ENCODE measurements at regions not wholly inside any gene's neighbourhood (a gene's known extent, or its start where the extent isn't known, plus 50 kb on each side); places are given as distances from the start of the nearest gene placed in this dataset.

GRCh38 chr15:61671736-61672135 is 388.5 kb downstream of the VPS13C start:
- no peak for TF ChIP-seq CTCF (conservative IDR thresholded peaks at IDR 0.05; ENCODE audit: low read depth, low read length)
- TF ChIP-seq FOS (IDR thresholded peaks at IDR 0.05; ENCODE audit: low read depth, low read length), result no peak
- no peak for TF ChIP-seq MAFK (IDR thresholded peaks at IDR 0.05; ENCODE audit: low read depth, low read length)
- no peak for TF ChIP-seq POLR2A (IDR thresholded peaks at IDR 0.05; ENCODE audit: low read depth, low read length)
- no peak for TF ChIP-seq NFE2L2 (IDR thresholded peaks at IDR 0.05; ENCODE audit: low read depth, low read length)
- TF ChIP-seq CEBPB (IDR thresholded peaks at IDR 0.05; ENCODE audit: low read depth, low read length), result no peak
- no peak for TF ChIP-seq BHLHE40 (IDR thresholded peaks at IDR 0.05; ENCODE audit: low read depth, low read length)
- no peak for TF ChIP-seq RCOR1 (IDR thresholded peaks at IDR 0.05; ENCODE audit: insufficient replicate concordance, low read length)
- TF ChIP-seq RFX5 (IDR thresholded peaks at IDR 0.05; ENCODE audit: low read depth, low read length), result no peak
- TF ChIP-seq MAZ (IDR thresholded peaks at IDR 0.05; ENCODE audit: borderline replicate concordance, low read depth, low read length), result no peak
- TF ChIP-seq USF2 (IDR thresholded peaks at IDR 0.05; ENCODE audit: low read depth, low read length), result no peak
- no peak for TF ChIP-seq SMC3 (IDR thresholded peaks at IDR 0.05; ENCODE audit: low read depth, low read length)
- no peak for TF ChIP-seq ELK1 (IDR thresholded peaks at IDR 0.05; ENCODE audit: borderline replicate concordance, low read depth, low read length)
- no peak for TF ChIP-seq MXI1 (IDR thresholded peaks at IDR 0.05; ENCODE audit: borderline replicate concordance, low read depth, low read length)
